ENCODE measurements at regions not wholly inside any gene's neighbourhood (a gene's known extent, or its start where the extent isn't known, plus 50 kb on each side); places are given as distances from the start of the nearest gene placed in this dataset.

GRCh38 chr4:60344908-60345307, 855.2 kb upstream of the ADGRL3 start:
- Histone ChIP-seq H3K27ac (ENCODE audit: low read depth, low read length) (no peak overlapping the region), H3K23me2 (ENCODE audit: low read depth, low read length) (no peaks in the 10 kb centered on the region), H3K79me1 (ENCODE audit: low read depth, low read length) (no peaks in the 10 kb centered on the region), H2AFZ (ENCODE audit: low read length) (no peak overlapping the region), H3K4me3 (ENCODE audit: extremely low read depth in 1 of 4, insufficient read depth in 2 of 4, low read depth in 3 of 4, low read length in 4 of 4) (no peak overlapping the region), H3K4me1 (replicated peaks in 1 of 4; ENCODE audit: control insufficient read depth in 3 of 4, insufficient read depth in 4 of 4, low read length in 3 of 4) (no peaks in the 10 kb centered on the region), H3K4me2 (ENCODE audit: insufficient read depth in 1 of 2, low read depth in 2 of 2, low read length in 2 of 2) (no peak overlapping the region), H2BK12ac (ENCODE audit: low read depth, low read length) (no peak overlapping the region), H3K14ac (ENCODE audit: insufficient read length) (no peak overlapping the region), H3K9me3 (ENCODE audit: insufficient read depth in 2 of 2, low read depth in 1 of 2, low read length in 1 of 2) (no peaks in the 10 kb centered on the region), H2BK15ac (ENCODE audit: low read length) (no peak overlapping the region), H4K8ac (ENCODE audit: extremely low read depth, insufficient read depth, low read length) (no peak overlapping the region), H3K79me2 (ENCODE audit: control insufficient read depth in 1 of 2, insufficient read depth in 2 of 2, low read length in 2 of 2) (no peaks in the 10 kb centered on the region), H3K9ac (replicated peaks in 1 of 4; ENCODE audit: extremely low read depth in 1 of 4, low read depth in 3 of 4, low read length in 3 of 4) (no peak overlapping the region), H4K20me1 (replicated peaks in 1 of 2; ENCODE audit: control insufficient read depth in 1 of 2, insufficient read depth in 2 of 2, low read length in 2 of 2) (no peaks in the 10 kb centered on the region), H2BK120ac (replicated peaks; ENCODE audit: low read depth, low read length) (no peak overlapping the region), H4K5ac (ENCODE audit: insufficient read length, low read depth, low read length) (no peak overlapping the region), H3K4ac (replicated peaks; ENCODE audit: insufficient read length, low read depth, low read length) (no peak overlapping the region), H4K91ac (replicated peaks; ENCODE audit: insufficient read length, low read length) (no peak overlapping the region), H3K36me3 (ENCODE audit: control insufficient read depth in 2 of 4, insufficient read depth in 4 of 4, low read length in 3 of 4) (no peaks in the 10 kb centered on the region), H3K23ac (ENCODE audit: insufficient read length) (no peak overlapping the region), H3K27me3 (replicated peaks in 1 of 4; ENCODE audit: control insufficient read depth in 3 of 4, extremely low read depth in 1 of 4, insufficient read depth in 3 of 4, low read length in 3 of 4) (no peaks in the 10 kb centered on the region), H2BK20ac (ENCODE audit: low read length) (no peak overlapping the region), H3K56ac (replicated peaks; ENCODE audit: insufficient read length, low read depth, low read length) (no peak overlapping the region), H3K18ac (ENCODE audit: extremely low read depth, low read length) (no peak overlapping the region), H2BK5ac (ENCODE audit: low read depth, low read length) (no peak overlapping the region), H2AK5ac (ENCODE audit: low read depth, low read length) (no peak overlapping the region)
- TF ChIP-seq RBBP5 (IDR thresholded peaks at IDR 0.05; ENCODE audit: borderline replicate concordance, low read depth, low read length): no peak
- no peak for TF ChIP-seq TAF1 (IDR thresholded peaks at IDR 0.05; ENCODE audit: low read depth, low read length)
- TF ChIP-seq CHD2 (IDR thresholded peaks at IDR 0.05; ENCODE audit: low read length): no peak
- TF ChIP-seq JUND (IDR thresholded peaks at IDR 0.05; ENCODE audit: low read length): no peak
- no peak for TF ChIP-seq SP2 (IDR thresholded peaks at IDR 0.05; ENCODE audit: low read length)
- TF ChIP-seq MAFK (IDR thresholded peaks at IDR 0.05; ENCODE audit: low read depth, low read length): no peak
- TF ChIP-seq RAD21 (IDR thresholded peaks at IDR 0.05 in 1 of 2, conservative IDR thresholded peaks at IDR 0.05 in 1 of 2; ENCODE audit: low read depth in 2 of 2, low read length in 2 of 2): no peak
- 86% methylated on average over 2 of the region's 2 CpGs; no CpG with 5 or more reads in 1 of the 2 experiments for WGBS, 2 experiments (ENCODE audit: extremely low coverage in 1 of 2, insufficient coverage in 1 of 2, insufficient read length in 1 of 2, insufficient replicate concordance in 2 of 2, low coverage in 1 of 2, low lambda C conversion rate in 2 of 2, missing lambda C conversion rate in 1 of 2)
- DNase-seq (ENCODE audit: low read depth in 1 of 2, low spot score in 2 of 2) (no peak), FAIRE-seq (no peak)
- ChIA-PET CTCF (ENCODE audit: partially characterized antibody) (no interaction called here), POLR2A (ENCODE audit: partially characterized antibody) (no interaction called here)
